GM18520 (cell line): ENCODE measurements at regions not wholly inside any gene's neighbourhood (a gene's known extent, or its start where the extent isn't known, plus 50 kb on each side); places are given as distances from the start of the nearest gene placed in this dataset.

Experiments
- ATAC-seq: cut with Tn5 transposase; IDR thresholded peaks from one replicate; pipeline ENCODE4 v1.9.1; 2021; ENCODE audit not compliant: unreplicated experiment

- no peak for ATAC-seq
Measured at GRCh38 chr7:9796241-9796640, 1177.4 kb upstream of the PHF14 start.

GRCh38 chr7:9822458-9823290 lies 1151.0 kb upstream of the PHF14 start:
- no peak for ATAC-seq

GRCh38 chr7:9835199-9835598 lies 1138.5 kb upstream of the PHF14 start:
- no peak for ATAC-seq

GRCh38 chr7:9836671-9837070 lies 1137.0 kb upstream of the PHF14 start:
- ATAC-seq, result no peak

GRCh38 chr7:9842301-9842700 lies 1131.4 kb upstream of the PHF14 start:
- ATAC-seq, result no peak

GRCh38 chr7:9846902-9847301 lies 1126.8 kb upstream of the PHF14 start:
- ATAC-seq, result no peak

GRCh38 chr7:9854605-9855004 lies 1119.1 kb upstream of the PHF14 start:
- ATAC-seq, result no peak

- ATAC-seq, result no peak
Measured at GRCh38 chr7:9856668-9857067, 1117.0 kb upstream of the PHF14 start.

- no peak for ATAC-seq
Measured at GRCh38 chr7:9863545-9863944, 1110.1 kb upstream of the PHF14 start.

GRCh38 chr7:9869151-9869550 lies 1104.5 kb upstream of the PHF14 start:
- no peak for ATAC-seq

- ATAC-seq, result no peak
Measured at GRCh38 chr7:9869566-9869965, 1104.1 kb upstream of the PHF14 start.

- ATAC-seq, result no peak
Measured at GRCh38 chr7:9870674-9871073, 1103.0 kb upstream of the PHF14 start.

GRCh38 chr7:9874182-9874581 lies 1099.5 kb upstream of the PHF14 start:
- no peak for ATAC-seq

- no peak for ATAC-seq
Measured at GRCh38 chr7:9876053-9876452, 1097.6 kb upstream of the PHF14 start.

- no peak for ATAC-seq
Measured at GRCh38 chr7:9889554-9889953, 1084.1 kb upstream of the PHF14 start.

- no peak for ATAC-seq
Measured at GRCh38 chr7:9890092-9890491, 1083.6 kb upstream of the PHF14 start.

GRCh38 chr7:9891056-9891455 lies 1082.6 kb upstream of the PHF14 start:
- no peak for ATAC-seq

- no peak for ATAC-seq
Measured at GRCh38 chr7:9900339-9900738, 1073.3 kb upstream of the PHF14 start.

GRCh38 chr7:9921326-9921725 lies 1052.3 kb upstream of the PHF14 start:
- no peak for ATAC-seq

- ATAC-seq, result no peak
Measured at GRCh38 chr7:9937944-9938631, 1035.6 kb upstream of the PHF14 start.

GRCh38 chr7:9939176-9939575 lies 1034.5 kb upstream of the PHF14 start:
- no peak for ATAC-seq

- no peak for ATAC-seq
Measured at GRCh38 chr7:9945131-9945530, 1028.5 kb upstream of the PHF14 start.
